GM23338 (cell line): ENCODE measurements at regions not wholly inside any gene's neighbourhood (a gene's known extent, or its start where the extent isn't known, plus 50 kb on each side); places are given as distances from the start of the nearest gene placed in this dataset.

ENCODE experiments used
- CREB1 ChIP-seq: fragments of 250-450 bp; sonication (Bioruptor Pico); IDR thresholded peaks from 2 replicates; pipeline ENCODE4 v1.5.0; 2020; ENCODE audit warnings: low read depth, mild to moderate bottlenecking, moderate library complexity
- CTCF ChIP-seq, 2 experiments: fragments of 200-600 bp in 1 of 2; sonication (generic) in 1 of 2; conservative IDR thresholded peaks; 2 replicates each; pipeline versions ENCODE4 v1.5.1 to v1.6.1; 2016 to 2017; ENCODE audit warnings: antibody characterized with exemption in 2 of 2, low read depth in 2 of 2, mild to moderate bottlenecking in 2 of 2, moderate library complexity in 1 of 2
- POLR2AphosphoS5 ChIP-seq: IDR thresholded peaks from 2 replicates; pipeline ENCODE4 v1.6.1; 2016; ENCODE audit warnings: antibody characterized with exemption, low read depth
- STAT1 ChIP-seq: IDR thresholded peaks from one replicate; pipeline ENCODE4 v1.6.1; 2016; ENCODE audit warnings: antibody characterized with exemption; ENCODE audit not compliant: unreplicated experiment

GRCh38 chr17:12445331-12445730, 220.4 kb upstream of the MYOCD start:
- TF ChIP-seq CTCF (conservative IDR thresholded peaks at IDR 0.05; ENCODE audit: low read depth in 2 of 2): no peak
- no peak for TF ChIP-seq STAT1
- TF ChIP-seq POLR2AphosphoS5: no peak
- no peak for TF ChIP-seq CREB1 (CRISPR knock-in tag)
